Ovary (tissue), 3 donors: ENCODE measurements at regions not wholly inside any gene's neighbourhood (a gene's known extent, or its start where the extent isn't known, plus 50 kb on each side); places are given as distances from the start of the nearest gene placed in this dataset.

Experiments
- CTCF ChIP-seq, 3 donors: fragments of 450-650 bp in 2 of 3; fragments of 200-600 bp in 1 of 3; IDR thresholded peaks; one replicate each; pipeline versions ENCODE4 v1.5.1 to v1.8.0; 2016 to 2022; ENCODE audit warnings: antibody characterized with exemption in 3 of 3, mild to moderate bottlenecking in 1 of 3
- EP300 ChIP-seq: sonication (generic); formaldehyde crosslinking; IDR thresholded peaks from one replicate; pipeline ENCODE4 v1.6.1; 2017; ENCODE audit warnings: antibody characterized with exemption
- POLR2A ChIP-seq: fragments of 450-650 bp; IDR thresholded peaks from one replicate; pipeline ENCODE4 v1.6.1; 2017; ENCODE audit warnings: antibody characterized with exemption, mild to moderate bottlenecking, moderate library complexity
- donor health status: DM: no; HTN: no; CAD: no.

GRCh38 chr17:51354936-51355335 lies 94.6 kb downstream of the UTP18 start:
- TF ChIP-seq CTCF (IDR thresholded peaks at IDR 0.05), result no peak
- TF ChIP-seq POLR2A, result no peak
- no peak for TF ChIP-seq EP300
